Sigmoid colon (tissue), 6 donors: ENCODE measurements at regions not wholly inside any gene's neighbourhood (a gene's known extent, or its start where the extent isn't known, plus 50 kb on each side); places are given as distances from the start of the nearest gene placed in this dataset.

ENCODE experiments used
- DNase-seq: peaks from one replicate; pipeline ENCODE4 v3.0.0-alpha.2; 2019
- H3K27ac ChIP-seq, 4 donors: fragments of 200-600 bp; sonication (generic); one replicate each; pipeline ENCODE4 v1.5.1; 2016 to 2019; ENCODE audit warnings: mild to moderate bottlenecking in 1 of 4
- H3K27me3 ChIP-seq, 3 donors: fragments of 200-600 bp; sonication (generic); one replicate each; pipeline ENCODE4 v1.5.1; 2019; ENCODE audit warnings: mild to moderate bottlenecking in 1 of 3
- H3K36me3 ChIP-seq, 4 donors: fragments of 200-600 bp; sonication (generic); one replicate each; pipeline ENCODE4 v1.5.1; 2016 to 2019
- H3K4me1 ChIP-seq, 4 donors: fragments of 200-600 bp; sonication (generic); one replicate each; pipeline ENCODE4 v1.5.1; 2017 to 2019
- H3K4me3 ChIP-seq, 4 donors: fragments of 200-600 bp; sonication (generic); one replicate each; pipeline ENCODE4 v1.5.1; 2017 to 2019; ENCODE audit warnings: mild to moderate bottlenecking in 2 of 4, moderate library complexity in 1 of 4
- H3K9me3 ChIP-seq, 4 donors: fragments of 200-600 bp in 3 of 4; sonication (generic) in 3 of 4; one replicate each; pipeline versions ENCODE4 v1.5.1 to v1.6.1; 2013 to 2019
- EP300 ChIP-seq, 4 donors: sonication (generic); formaldehyde crosslinking; IDR thresholded peaks; one replicate each; pipeline ENCODE4 v1.6.1; 2017; ENCODE audit warnings: antibody characterized with exemption in 4 of 4
- POLR2A ChIP-seq, 2 donors: fragments of 450-650 bp; IDR thresholded peaks; one replicate each; pipeline ENCODE4 v1.6.1; 2016; ENCODE audit warnings: antibody characterized with exemption in 2 of 2, mild to moderate bottlenecking in 2 of 2, moderate library complexity in 2 of 2
- POLR2AphosphoS5 ChIP-seq, 4 donors: sonication (generic); formaldehyde crosslinking; IDR thresholded peaks; one replicate each; pipeline ENCODE4 v1.6.1; 2017; ENCODE audit warnings: antibody characterized with exemption in 4 of 4
- WGBS, 2 donors: extraction: QIAGEN DNeasy Blood & Tissue Kit; methylation state at CpG; one replicate each; pipeline ENCODE4 v1.1.7; 2013; 5-methylcytosine and 5-hydroxymethylcytosine counted together
- intact Hi-C: fragments of 100-400 bp; cut with DNase I; formaldehyde crosslinking; loops from one replicate; pipeline ENCODE4 v1.15.1; 2023
- TF ChIP-seq, protein P1 (sequence below), 4 experiments: fragments of 450-650 bp in 3 of 4; fragments of 200-600 bp in 1 of 4; IDR thresholded peaks; one replicate each; pipeline ENCODE4 v1.5.1; 2016 to 2019; ENCODE audit warnings: antibody characterized with exemption in 4 of 4, mild to moderate bottlenecking in 3 of 4, moderate library complexity in 2 of 4
- donor health status: healthy with polysubstance abuse.
- donor health status: healthy.

DNA sequence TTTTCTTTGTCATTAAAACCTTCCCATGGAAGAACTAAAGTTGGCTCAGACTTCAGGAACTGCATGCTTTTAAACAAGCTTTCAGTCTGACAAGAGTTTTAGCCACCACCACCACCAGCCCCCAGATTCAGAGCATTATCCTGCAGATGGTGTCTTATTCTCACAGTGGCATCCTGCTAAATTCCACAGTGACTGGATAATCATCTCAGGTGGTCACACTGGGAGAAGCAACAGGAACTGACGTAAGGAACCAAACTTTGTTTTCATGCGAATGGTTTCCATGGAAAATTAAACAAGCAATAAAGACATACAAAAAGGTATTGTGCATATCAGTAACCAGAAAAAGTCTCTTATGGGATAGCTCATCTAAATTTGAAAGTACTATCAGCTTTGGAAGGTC, 370.7 kb downstream of the FBXW7 start:
- intact Hi-C loops = no loop called here
- Histone ChIP-seq H3K27ac (no peak overlapping the region), H3K9me3 (no peaks in the 10 kb centered on the region), H3K4me1 (peaks cover 0 to 7% (median 3%) of the 10 kb centered on the region in 4 donors), H3K36me3 (no peaks in the 10 kb centered on the region), H3K27me3 (no peaks in the 10 kb centered on the region), H3K4me3 (no peak overlapping the region)
- WGBS, 2 donors = 10 to 39% methylated on average over 2 of the region's 2 CpGs
- no peak for DNase-seq
- no peak for TF ChIP-seq EP300 (IDR thresholded peaks at IDR 0.05)
- no peak for TF ChIP-seq POLR2A (IDR thresholded peaks at IDR 0.05)
- no peak for TF ChIP-seq POLR2AphosphoS5 (IDR thresholded peaks at IDR 0.05)
- TF ChIP-seq, protein P1, sequence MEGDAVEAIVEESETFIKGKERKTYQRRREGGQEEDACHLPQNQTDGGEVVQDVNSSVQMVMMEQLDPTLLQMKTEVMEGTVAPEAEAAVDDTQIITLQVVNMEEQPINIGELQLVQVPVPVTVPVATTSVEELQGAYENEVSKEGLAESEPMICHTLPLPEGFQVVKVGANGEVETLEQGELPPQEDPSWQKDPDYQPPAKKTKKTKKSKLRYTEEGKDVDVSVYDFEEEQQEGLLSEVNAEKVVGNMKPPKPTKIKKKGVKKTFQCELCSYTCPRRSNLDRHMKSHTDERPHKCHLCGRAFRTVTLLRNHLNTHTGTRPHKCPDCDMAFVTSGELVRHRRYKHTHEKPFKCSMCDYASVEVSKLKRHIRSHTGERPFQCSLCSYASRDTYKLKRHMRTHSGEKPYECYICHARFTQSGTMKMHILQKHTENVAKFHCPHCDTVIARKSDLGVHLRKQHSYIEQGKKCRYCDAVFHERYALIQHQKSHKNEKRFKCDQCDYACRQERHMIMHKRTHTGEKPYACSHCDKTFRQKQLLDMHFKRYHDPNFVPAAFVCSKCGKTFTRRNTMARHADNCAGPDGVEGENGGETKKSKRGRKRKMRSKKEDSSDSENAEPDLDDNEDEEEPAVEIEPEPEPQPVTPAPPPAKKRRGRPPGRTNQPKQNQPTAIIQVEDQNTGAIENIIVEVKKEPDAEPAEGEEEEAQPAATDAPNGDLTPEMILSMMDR (IDR thresholded peaks at IDR 0.05) = no peak

DNA sequence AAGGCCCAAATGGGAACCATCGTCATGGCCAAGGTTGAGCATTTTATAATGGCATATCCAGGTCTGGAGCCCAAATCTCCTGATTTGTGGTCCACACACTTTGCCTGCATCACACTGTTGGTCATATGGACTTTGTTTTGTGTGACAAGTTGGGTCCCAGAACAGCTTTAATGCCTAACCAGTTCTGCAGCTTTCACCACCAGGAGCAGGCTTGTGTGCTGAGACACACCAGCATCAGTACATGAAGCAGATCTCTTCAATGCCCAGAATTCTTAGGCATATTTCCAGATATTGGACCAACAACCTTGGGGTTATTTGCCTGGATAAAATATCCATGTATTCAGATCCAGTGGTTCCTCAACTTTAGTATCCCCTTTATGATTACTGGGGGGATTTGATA, 371.3 kb downstream of the FBXW7 start:
- no peak overlapping the region for H3K4me3 ChIP-seq
- H3K4me1 ChIP-seq = peaks cover 0 to 7% (median 3%) of the 10 kb centered on the region in 4 donors
- H3K27me3 ChIP-seq = no peaks in the 10 kb centered on the region
- 92 to 95% methylated on average over 1 of the region's 1 CpG for WGBS, 2 donors
- intact Hi-C loops = no loop called here
- no peak for DNase-seq
- no peaks in the 10 kb centered on the region for H3K36me3 ChIP-seq
- TF ChIP-seq POLR2A (IDR thresholded peaks at IDR 0.05) = no peak
- no peak for TF ChIP-seq EP300 (IDR thresholded peaks at IDR 0.05)
- TF ChIP-seq POLR2AphosphoS5 (IDR thresholded peaks at IDR 0.05) = no peak
- TF ChIP-seq, protein P1 (IDR thresholded peaks at IDR 0.05) = no peak
- H3K9me3 ChIP-seq = no peaks in the 10 kb centered on the region
- no peak overlapping the region for H3K27ac ChIP-seq

DNA sequence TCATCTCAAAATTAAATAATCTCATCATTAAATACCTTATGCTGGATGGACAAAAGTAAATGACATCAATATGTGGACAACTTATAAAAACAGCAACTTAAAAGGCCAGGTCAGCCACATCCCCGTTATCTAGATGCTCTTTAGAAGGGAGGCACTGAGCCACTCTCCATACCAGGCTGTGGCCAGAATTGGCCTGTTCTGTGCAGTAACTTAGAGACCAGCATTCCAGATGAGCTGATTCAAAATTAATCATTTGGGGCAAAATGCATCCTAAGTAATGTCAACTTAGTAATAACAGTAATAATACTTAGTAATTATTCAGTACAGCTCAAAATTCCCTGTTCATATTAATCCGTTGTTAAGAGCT, 373.6 kb downstream of the FBXW7 start:
- Histone ChIP-seq H3K36me3 (no peaks in the 10 kb centered on the region), H3K4me1 (peaks cover 0 to 7% (median 3%) of the 10 kb centered on the region in 4 donors), H3K27me3 (no peaks in the 10 kb centered on the region), H3K4me3 (no peak overlapping the region), H3K9me3 (no peaks in the 10 kb centered on the region), H3K27ac (no peak overlapping the region)
- TF ChIP-seq EP300 (IDR thresholded peaks at IDR 0.05) = no peak
- TF ChIP-seq, protein P1 (IDR thresholded peaks at IDR 0.05) = no peak
- no peak for TF ChIP-seq POLR2AphosphoS5 (IDR thresholded peaks at IDR 0.05)
- TF ChIP-seq POLR2A (IDR thresholded peaks at IDR 0.05) = no peak
- intact Hi-C loops = no loop called here
- DNase-seq = no peak
- WGBS, 2 donors = 68 to 69% methylated on average over 2 of the region's 2 CpGs

DNA sequence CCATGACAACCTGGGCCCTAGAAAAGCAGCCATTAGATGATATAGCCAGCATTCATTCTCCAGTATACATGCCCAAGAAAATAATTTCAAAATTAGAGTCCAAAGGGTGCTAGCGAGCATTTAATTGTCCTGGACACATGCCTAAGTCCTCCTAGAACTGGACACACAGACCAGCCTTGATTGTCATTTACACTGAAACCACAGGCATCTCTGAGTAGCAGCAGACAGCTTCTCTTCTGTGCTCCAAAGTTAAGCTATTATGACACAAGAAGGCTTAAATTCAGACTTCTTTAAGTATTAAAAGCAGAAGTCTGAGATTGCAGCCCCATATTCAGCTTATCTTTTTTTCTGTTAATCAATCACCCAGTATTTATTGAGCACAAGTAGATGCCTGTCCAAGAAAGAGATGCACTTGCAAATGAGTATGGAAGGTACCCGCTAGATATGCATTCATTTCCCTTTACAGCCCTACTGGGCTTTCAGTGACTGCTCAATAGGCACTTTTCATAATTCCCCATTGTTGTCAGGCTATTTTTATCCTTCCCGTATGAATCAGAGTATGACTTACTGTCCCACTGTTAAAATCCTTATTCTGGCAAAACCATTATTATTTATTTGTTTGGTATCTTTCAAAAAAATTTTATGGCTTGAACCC, 374.1 kb downstream of the FBXW7 start:
- no peaks in the 10 kb centered on the region for H3K9me3 ChIP-seq
- H3K27me3 ChIP-seq = no peaks in the 10 kb centered on the region
- WGBS, 2 donors = 53 to 72% methylated on average over 3 of the region's 3 CpGs
- no peak overlapping the region for H3K27ac ChIP-seq
- H3K36me3 ChIP-seq = no peaks in the 10 kb centered on the region
- H3K4me3 ChIP-seq = no peak overlapping the region
- intact Hi-C loops = no loop called here
- no peak for DNase-seq
- H3K4me1 ChIP-seq = peaks cover 0 to 7% (median 3%) of the 10 kb centered on the region in 4 donors
- TF ChIP-seq POLR2A (IDR thresholded peaks at IDR 0.05) = no peak
- no peak for TF ChIP-seq POLR2AphosphoS5 (IDR thresholded peaks at IDR 0.05)
- TF ChIP-seq EP300 (IDR thresholded peaks at IDR 0.05) = no peak
- TF ChIP-seq, protein P1 (IDR thresholded peaks at IDR 0.05) = no peak
